NCI-H82 treated with DMSO at 0.1 percent for 48 hours (cell line): ENCODE measurements at regions not wholly inside any gene's neighbourhood (a gene's known extent, or its start where the extent isn't known, plus 50 kb on each side); places are given as distances from the start of the nearest gene placed in this dataset.

ENCODE experiments used
- DNase-seq: peaks from one replicate; lab custom pipeline; 2025; ENCODE audit not compliant: unreplicated experiment; lab: John Stamatoyannopoulos, UW

DNA sequence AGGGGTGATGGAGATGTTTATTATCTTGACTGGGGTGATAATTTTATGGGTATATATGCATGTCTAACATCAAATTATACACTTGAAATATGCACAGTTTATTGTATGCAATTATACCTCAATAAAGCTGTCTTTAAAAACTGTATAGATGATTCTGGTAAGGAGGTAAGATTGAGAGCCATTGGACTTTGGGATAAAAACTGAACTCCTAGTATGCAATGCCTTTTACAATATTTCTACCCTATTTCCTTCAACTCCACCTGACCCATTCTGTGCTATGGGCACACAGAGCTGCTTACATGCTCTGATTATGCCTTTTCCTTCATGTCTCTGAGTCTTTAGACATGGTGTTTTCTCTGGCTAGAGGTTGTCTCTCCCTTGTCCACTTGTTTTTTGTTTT, 63.9 kb upstream of the UGP2 start:
- DNase-seq = no peak

DNA sequence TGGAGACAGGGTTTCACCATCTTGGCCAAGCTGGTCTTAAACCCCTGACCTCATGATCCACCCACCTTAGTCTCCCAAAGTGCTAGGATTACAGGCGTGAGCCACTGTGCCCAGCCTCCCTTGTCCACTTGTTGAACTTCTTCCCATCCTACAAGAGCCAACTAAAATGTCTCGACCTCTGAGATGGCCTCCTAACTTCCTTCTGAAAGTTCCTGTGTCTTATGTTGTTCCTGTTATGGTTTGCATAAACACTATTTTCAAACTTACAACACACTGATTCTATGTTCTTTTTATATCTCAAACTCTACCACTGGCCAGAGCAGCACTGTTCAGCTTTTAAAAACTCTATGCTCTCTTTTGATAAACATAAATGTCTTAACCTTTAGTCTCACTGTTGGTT, 63.3 kb upstream of the UGP2 start:
- no peak for DNase-seq

DNA sequence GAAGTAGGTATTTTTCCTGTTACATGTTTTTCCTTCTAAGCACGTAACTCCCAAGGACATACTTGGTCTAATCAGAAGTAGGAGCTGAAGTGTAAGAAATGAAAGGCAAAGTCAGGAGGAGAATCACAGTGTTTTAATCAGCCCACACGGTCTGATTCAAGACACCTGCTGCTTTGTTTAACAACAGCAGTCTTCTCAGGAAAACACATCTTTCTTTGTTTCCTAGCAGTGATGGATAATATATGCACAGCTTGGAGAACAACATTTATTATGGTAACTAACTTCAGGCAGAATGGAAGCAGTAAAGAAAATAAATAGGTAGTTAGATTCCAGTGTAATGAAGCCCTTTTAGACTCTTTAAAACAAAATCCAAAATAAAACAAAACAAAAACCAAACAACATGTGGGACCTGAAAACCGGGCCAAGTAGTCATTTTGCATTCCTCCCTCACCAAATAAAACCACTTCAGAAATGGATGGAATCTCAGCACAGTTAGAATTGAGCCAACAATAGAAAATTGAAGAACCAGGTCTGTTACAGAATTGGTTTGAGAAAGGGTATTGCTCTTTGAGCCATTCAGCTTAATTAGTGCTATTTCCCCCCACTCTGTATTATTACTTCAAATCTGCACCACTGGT, 61.1 kb upstream of the UGP2 start:
- no peak for DNase-seq

DNA sequence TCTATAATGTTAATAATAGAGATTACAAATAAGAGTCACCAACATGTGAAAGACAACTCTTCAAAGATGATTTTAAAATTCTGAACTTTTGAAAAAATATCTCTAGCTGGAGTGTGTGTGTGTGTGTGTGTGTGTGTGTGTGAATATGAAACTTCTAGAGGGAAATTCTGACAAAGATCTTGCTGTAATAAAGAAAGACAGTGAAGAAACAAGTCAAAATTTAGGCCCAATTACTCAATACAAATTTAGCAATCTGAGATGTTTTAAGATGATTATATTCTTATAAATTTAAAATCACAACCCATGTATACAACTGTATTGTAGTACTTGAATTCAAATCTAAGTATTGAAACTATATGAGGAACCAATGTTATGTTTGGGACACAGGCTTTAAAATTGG, 57.2 kb upstream of the UGP2 start:
- DNase-seq = no peak

DNA sequence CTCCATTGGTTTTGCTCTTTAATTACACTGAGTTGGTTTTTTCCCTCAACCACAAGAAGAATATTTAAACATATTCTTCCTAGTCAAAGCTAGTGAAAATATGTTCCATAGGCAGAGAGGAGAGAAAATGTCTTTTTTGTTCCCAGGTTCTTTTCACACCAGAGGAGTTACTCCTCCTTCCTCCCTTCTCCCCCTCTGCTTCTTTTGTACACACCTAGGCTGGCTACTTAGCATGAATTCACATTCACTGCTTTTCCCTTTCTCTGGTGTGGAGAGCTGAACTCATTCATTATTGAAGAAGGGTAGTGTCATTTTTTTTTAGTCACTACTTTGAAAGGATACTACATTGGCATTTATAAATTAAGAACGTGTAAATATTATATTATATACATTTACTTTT, 56.6 kb upstream of the UGP2 start:
- no peak for DNase-seq

DNA sequence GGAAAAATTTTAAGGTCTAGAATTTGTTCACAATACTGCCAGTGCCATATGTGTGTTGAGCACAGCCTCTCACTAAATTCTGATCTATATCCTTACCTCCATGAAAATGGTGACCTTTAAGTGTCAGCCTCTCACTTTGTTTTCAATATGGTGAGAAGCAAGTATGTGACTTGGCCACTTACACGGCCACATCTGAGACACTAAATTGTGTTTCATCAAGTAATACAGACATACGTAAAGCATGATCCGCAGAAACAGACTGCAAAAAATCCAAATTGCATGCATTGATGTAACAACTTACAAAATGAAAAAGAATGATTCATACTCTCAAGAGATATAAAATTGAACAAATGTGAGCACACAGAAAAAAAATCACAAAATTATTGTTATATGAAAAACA, 55.2 kb upstream of the UGP2 start:
- DNase-seq = no peak

DNA sequence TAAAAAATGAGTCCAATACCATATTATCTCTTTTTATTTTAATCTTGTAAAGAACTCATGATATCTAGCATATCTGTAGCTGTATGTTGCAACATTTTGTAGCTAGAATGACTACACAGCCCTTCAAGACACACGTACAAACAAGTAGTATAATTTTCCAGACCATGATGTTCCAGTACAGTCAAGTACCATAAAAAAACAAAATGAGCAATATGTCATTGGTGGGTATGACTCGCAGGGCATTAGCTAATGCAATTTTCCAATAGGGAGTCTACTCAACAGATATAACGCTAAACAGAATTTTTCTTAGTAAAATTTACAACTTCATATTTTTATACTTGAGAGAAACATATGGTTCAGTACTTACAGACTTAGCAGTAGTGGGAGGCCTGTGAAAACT, 53.6 kb upstream of the UGP2 start:
- DNase-seq = no peak

DNA sequence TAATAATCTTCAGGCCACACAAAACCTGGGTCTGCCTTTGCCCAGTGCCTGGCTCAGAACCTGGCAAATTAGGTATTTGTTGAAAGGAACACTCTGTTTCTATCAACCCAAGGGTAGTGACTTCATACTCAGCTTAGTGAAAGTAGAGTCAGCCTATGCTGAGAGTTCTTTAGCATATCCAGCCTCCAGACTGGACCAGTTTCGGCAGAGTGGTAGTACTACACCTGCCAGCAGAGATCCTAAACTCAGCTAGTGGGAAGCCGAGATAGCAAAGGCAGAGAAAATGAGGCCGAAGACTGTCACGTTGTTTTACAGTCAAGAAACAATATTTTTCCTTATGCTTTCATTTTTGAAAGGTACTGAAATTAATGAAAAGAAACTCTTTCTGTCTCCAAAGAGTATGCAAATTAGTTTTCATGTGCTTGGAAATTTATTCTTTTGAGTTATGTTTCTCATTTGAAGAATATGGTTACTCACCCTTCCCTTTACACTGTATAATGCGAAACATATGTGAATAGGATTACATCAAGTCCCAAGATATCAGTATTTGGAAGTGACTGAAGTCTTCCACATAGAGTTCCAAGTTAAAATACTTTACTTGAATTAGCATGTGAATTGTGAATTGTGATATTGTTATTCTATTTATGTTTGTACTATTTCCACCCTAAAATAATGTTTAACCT, 52.2 kb upstream of the UGP2 start:
- DNase-seq = no peak

DNA sequence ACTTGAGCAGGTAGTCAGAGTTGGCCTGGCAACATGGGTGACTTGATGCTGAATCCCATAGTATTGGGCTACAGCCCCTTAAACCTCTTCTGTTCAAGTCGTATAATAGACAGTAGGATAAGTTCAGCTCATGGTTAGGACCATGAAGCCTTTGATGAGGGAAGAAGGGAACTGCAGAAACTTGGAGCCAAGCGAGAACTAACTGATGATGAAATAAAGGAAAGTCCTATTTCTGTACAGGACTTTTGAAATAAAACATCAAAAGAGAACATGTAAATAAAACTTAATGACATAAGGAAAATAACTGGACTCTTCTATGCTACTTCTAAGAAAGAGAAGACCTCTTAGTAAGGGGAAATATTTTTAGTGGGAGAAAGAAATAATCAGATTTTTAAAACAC, 51.2 kb upstream of the UGP2 start:
- no peak for DNase-seq

DNA sequence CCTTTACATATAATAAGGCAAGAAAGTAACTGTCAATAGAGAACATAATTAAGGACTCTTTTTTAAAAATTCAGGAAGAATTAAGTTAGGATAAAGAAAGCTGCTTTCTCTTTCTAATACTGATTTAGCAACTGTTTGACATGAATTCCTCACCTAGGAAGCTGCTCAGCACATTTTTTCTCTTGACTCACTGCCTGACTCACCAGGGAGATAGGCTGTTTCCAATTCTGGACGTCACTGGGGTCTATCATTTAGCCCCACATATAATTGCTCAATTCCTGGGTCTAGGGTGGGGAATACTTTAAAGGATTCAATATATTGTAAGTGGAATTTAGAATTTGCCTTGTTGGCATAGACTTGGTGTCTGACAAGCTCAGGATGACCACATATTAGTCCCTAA, 50.8 kb upstream of the UGP2 start:
- DNase-seq = no peak

DNA sequence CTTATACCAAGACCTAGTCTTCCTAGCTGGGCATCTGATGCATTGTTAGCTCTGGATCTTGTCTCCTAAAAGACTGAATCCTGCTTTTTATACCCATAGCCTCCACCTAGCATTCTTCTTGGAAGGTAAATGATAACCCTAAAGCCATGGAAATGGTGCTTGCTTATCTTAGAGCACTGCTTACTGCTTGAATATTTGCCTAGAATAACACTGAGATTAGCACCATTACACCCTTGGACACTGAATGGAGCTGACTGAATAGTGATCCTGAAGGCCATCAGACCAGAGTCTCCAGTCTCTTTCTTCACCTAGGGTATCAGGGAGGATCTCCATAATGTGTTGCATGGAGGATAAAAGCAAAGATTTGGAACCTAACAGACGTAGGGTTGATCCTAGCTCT, 50.3 kb upstream of the UGP2 start:
- DNase-seq = no peak
